ENCODE measurements at regions not wholly inside any gene's neighbourhood (a gene's known extent, or its start where the extent isn't known, plus 50 kb on each side); places are given as distances from the start of the nearest gene placed in this dataset.
A peak's percentile ranks its signal among the peaks of the same experiment; 100 is the strongest.

DNA sequence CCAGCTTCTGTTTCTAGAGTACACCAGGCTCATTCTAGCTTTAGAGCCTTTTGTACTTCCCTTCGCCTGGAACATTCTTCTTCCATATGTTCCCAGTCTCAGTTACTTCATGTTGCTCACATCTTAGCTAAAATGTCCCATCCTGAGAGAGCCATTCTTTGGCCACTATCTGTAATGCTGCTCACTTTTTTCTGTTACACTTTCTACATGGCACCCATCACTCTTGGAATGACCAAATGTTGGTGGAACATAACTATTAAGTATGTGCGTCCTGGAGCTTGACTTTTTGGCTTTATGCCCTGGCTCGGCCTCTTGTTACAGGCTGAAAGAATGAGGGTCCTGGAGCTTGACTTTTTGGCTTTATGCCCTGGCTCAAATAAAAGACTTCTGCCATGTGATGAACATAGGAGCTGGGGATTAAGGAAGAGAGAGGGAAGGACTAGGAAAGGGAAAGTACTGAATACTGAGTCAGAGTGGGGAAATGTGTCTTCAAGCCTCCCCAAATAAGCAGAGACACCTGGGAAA, 442.9 kb upstream of the ATP2B1 start:
- DNase-seq = no peak

GRCh38 chr12:90149453-90149852, 440.8 kb upstream of the ATP2B1 start:
- DNase-seq = no peak

DNA sequence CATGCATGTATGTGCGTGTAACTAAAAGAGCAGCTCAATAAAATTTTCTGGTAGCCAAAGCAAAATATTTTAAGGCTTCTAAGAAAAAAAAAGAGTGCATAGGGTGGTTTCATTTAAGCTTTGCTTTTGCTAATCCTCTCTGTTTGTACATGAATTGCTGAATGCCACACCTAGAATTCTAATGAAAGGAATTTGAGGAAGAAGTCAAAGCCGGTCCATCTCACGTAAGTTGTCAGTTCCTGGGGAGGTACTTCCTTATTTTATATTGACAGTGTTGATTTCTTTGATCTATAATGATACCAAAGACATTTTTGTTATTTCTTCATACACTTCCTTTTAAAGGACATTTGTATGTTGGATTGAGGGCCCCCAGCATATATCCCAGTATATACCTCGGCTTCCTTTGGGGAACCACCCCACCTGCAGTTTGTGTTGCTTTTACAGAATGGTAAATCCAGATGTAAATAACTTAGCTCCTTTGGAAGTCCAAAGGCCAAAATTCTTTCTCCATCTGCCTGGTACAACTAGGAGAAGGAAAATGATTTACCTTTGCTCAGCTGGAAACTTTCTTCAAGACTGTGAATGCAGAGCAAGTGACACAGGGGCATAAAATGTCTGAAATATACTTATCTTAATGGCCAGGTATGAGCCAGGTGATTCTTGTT, 420.9 kb upstream of the ATP2B1 start:
- DNase-seq = no peak

- DNase-seq = peak in 1 of 51 donors; percentile 6
These were observed 419.9 kb upstream of the ATP2B1 start for GRCh38 chr12:90128526-90128925.

DNA sequence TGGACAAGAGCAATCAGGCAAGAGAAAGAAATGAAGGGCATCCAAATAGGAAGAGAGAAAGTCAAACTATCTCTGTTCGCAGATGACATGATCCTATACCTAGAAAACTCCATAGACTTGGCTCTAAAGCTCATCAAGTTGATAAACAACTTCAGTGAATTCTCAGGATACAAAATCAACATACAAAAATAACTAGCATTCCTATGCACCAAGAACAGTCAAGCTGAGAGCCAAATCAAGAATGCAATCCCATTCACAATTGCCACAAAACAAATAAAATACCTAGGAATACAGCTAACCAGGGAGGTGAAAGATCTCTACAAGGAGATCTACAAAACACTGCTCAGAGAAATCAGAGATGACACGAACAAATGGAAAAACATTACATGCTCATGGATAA, 417.5 kb upstream of the ATP2B1 start:
- DNase-seq = no peak

- DNase-seq = no peak
These were observed 416.3 kb upstream of the ATP2B1 start for GRCh38 chr12:90124914-90125313.

DNA sequence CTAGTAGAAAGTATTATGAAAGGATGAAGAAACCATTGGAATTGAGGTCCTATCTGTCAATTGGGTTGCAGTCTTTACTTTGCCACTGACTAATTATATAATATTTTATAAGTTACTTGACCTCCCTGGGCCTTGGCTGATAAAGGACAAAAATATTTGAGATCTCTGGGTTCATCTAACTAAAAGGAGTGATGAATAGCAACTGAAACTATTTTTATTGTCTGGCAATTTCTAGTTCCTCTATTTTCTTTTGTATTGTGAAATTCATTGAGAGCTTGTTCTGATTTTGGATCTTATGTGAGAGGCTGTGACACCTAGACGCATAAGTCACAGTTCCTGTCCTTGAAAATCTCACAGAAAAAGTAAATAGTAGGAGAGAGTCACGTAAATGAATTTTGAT, 415.7 kb upstream of the ATP2B1 start:
- no peak for DNase-seq

GRCh38 chr12:90122681-90123080, 414.0 kb upstream of the ATP2B1 start:
- peak in 2 of 51 donors; percentile 11 to 27 for DNase-seq

DNA sequence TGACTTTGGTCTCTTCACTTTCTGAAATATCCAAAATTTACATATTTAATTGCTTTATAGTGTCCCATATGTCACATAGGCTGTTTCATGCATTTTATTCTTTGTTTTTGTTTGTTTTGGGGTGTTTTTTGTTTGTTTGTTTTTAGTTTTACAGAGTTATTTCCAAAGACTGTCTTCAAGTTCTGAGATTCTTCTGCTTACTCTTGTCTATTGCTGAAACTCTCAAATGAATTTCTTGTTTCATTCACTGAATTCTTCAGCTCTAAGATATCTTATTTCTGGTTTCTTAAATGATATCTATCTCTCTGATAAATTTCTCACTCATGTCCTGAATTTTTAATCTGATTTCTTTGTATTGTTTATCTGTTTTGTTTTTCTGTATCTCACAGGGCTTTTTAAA, 412.0 kb upstream of the ATP2B1 start:
- no peak for DNase-seq

DNA sequence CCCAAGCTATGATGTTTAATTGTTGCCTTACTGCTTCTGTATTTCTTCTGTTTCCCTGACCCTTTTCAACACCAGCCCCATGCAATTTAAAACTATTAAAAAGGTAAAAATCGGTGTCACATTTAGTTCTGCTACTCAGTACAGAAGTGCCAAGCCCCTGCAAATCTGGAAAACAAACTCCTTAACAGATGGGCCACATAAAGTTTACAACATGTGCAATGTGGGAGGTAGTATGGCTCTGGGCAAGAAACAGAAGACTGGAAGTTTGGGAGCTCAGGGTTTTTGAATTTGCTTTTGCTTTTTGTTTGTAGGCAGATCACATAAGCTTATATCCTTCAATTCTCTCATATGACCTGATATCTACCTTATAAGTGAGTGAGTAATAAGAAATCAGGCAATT, 404.0 kb upstream of the ATP2B1 start:
- DNase-seq = peak in 1 of 51 donors; percentile 47

GRCh38 chr12:90111791-90112580, 403.3 kb upstream of the ATP2B1 start:
- DNase-seq = peak in 4 of 51 donors; percentile 1 to 48 (median 8)

DNA sequence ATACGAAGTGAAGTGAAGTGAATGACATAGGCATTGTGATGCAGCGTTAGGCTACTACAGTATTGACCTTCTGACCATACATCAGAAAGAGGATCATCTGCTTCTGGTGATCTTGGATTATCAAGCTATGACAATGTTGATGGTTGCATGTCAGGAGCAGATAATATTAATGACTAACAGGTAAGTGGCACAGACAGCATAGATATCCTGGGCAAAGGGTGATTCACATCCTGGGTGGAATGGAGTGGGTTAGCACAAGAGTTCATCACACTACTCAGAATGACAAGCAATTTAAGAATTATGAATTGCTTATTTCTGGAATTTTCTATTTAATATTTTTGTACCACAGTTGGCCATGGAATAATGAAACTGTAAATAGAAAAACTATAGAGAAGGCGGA, 397.9 kb upstream of the ATP2B1 start:
- DNase-seq = no peak

DNA sequence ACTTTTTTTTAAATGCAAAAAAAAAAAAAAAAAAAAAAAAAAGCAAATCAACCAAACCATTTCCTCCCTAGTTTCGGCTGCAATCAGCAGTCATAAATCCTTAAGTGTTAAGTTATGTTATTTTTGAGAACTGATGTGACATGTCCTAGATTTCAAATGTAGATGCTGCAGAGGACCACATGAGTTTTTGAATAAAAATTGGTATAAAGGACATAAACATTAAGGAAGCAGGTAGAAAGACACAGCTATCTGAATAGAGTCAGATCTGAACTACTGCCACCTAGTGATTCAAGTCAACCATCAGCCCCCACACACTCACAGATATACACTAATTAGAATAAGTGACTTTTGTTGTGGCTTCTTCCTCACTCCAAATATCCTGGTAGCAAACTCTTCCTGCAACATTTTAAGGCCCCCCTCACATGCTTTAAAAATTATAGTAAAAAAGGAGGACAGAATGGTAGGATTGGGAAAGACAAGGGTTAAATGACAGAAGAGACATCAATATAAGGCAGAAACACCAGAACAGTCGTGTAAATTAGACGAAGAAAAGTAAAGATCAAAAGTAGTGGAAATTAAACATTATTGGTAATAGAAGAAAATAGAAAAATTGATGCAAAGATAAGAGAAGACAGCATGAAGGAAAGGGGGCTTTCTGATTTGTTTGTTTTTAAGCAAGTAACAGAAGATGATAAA, 394.5 kb upstream of the ATP2B1 start:
- DNase-seq = peak in 1 of 51 donors; percentile 1

- no peak for DNase-seq
These were observed 391.9 kb upstream of the ATP2B1 start for GRCh38 chr12:90100579-90100978.

GRCh38 chr12:90099288-90099687, 390.6 kb upstream of the ATP2B1 start:
- DNase-seq = no peak

DNA sequence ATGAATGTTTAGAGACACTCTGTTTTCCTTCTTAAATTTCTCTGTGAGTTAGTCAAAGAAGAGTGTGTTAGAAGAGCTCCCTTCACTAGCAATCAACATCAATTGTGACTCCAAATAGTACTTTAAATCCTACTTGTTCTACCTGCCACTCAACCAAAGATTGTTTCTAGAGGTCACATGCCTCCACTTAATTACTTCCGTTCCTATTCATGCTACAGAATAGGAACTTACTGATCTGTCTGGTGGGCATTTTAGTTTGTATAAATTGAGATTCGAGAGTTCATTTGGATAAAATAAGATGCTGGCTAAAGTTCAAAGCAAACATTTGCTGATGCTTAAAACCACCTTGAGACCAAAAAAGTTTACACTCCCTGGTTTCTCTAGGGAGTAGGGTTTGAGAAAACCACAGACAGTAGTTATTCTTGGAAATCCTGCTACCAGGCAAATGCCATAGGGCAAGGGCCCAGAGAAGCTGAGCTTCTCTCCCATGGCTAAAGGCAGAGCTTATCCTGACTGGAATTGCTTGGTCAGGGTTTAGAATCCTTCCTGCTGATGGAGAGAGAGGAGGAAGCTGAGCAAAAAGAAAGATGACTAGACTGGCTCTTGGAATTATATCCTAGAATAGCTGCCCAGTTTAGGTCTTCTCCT, 389.6 kb upstream of the ATP2B1 start:
- DNase-seq = no peak

DNA sequence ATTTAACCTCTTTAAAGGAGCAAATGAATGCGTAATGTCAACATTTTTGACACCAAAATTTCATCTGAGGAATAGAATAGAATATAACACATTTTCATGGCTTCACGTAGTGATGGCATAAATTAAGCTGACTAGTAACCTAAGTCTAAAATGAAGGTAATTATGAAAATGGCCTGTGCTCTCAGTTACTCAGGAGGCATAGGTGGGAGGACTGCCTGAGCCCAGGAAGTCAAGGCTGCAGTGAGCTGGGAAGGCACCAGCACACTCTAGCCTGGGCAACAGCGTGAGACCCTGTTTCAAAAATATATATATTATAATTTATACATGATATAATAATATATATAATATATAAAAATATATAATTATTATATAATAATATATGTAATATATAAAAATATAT, 383.2 kb upstream of the ATP2B1 start:
- no peak for DNase-seq

DNA sequence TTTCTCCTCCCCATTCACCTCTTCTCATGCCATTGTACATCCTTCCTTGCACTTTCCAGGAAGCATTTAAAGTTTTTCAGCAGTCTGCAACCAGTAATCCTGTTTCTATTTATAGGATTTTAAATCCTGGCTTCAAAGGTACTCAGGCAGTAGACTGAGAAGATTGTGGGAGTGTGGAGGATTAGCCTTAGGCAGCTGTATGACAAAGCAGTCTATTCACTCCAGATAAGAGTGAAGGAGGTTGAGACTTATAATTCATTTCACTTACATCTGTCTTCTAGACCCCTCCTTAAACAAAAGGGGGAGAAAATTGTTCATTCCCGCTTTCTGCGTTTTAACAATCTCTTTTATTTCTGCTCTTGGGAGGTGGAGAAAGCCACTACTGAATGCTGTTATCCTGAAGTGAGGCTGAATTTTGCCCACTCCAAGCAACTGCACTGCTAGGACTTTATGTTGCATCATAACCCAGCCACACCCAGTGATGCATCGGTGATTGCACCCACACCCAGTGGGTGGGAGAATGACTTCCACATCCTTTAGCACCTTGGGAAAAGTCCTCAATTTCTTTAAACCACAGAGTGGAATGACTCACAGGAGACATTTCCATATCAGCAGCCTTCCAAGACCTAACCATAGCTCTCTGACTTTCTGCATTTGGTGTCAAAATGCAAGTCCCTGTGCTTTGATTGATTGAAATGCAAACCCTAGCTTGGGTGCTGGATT, 382.5 kb upstream of the ATP2B1 start:
- peak in 1 of 51 donors; percentile 13 for DNase-seq

DNA sequence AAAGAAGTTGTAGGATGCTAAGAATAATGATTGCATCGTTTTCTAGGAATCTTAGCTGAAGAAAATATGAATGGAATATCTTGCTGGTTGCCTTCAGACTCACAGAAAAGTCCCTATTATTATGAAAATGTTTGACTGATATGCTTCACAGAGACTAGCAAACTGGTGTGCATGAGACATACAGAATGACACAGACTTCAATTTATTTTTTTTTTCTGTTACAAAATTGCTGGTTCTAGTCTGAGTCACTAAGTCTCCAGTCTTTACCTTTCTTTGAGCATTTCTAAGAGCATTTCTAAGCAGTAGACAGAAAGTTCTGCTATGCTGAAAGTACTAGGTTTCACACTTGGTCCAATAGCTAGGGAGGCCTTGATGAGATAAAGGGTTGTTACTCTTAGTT, 377.6 kb upstream of the ATP2B1 start:
- no peak for DNase-seq

DNA sequence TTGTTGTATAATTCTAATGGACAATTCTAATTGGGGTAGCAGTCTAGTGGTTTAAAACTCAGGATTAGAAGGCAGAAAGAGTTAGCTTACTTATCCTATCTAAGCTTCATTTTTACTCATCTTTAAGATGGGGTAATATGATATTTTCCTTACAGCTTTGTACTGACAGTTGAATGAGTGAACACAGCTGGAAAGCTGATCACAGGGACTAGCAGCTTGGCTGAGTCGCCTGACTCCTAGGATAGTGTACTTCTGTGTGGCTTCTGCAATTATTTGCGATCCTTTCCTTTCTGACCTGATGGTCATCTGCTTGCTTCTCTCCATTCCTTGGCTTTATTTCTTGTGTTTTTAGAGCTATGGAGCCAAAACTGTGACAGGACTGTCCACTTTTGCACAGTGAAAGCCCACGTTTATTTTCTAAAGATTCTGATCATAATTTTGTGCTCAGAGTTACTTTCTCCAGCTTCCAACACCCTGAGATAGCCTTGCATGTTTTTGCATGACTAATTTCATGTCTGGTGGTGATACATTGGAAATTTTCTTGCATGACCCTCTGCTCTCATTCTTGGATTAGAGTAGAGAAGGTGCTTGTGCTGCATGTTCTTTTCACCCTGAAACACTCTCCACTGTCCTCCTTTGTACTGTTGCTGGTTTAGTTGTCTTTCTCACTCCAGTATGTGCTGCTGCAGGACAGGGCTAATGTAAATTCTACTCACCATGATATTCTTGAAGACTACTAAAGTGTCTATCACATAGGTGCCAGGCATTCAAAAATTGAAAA, 377.0 kb upstream of the ATP2B1 start:
- DNase-seq = no peak

Data from hypothalamus (tissue), 51 donors.